HG02678 (cell line): ENCODE measurements at regions not wholly inside any gene's neighbourhood (a gene's known extent, or its start where the extent isn't known, plus 50 kb on each side); places are given as distances from the start of the nearest gene placed in this dataset.
"Not testable (repeated sequence)": the region's sequence is repeated elsewhere in the genome, so short reads cannot be mapped to it uniquely, and the experiment has no call there.

Source experiments
- ATAC-seq: cut with Tn5 transposase; IDR thresholded peaks from one replicate; pipeline ENCODE4 v1.9.1; 2021; ENCODE audit warnings: mild to moderate bottlenecking, moderate library complexity; ENCODE audit not compliant: unreplicated experiment

GRCh38 chr2:71926876-71927756, 220.5 kb downstream of the CYP26B1 start:
- ATAC-seq: no peak

GRCh38 chr2:71926089-71926447, 221.6 kb downstream of the CYP26B1 start:
- no peak for ATAC-seq

- ATAC-seq: no peak
Observed at GRCh38 chr2:71925268-71926088, 222.2 kb downstream of the CYP26B1 start.

- ATAC-seq: peak; percentile 73
Observed at GRCh38 chr2:71923887-71924533, 223.7 kb downstream of the CYP26B1 start.

- no peak for ATAC-seq
Observed at GRCh38 chr2:71923143-71923525, 224.5 kb downstream of the CYP26B1 start.

GRCh38 chr2:71922499-71923142, 225.0 kb downstream of the CYP26B1 start:
- ATAC-seq: no peak

GRCh38 chr2:71922091-71922490, 225.6 kb downstream of the CYP26B1 start:
- no peak for ATAC-seq

- ATAC-seq: not testable (repeated sequence)
Observed at GRCh38 chr2:71920819-71921218, 226.8 kb downstream of the CYP26B1 start.

- no peak for ATAC-seq
Observed at GRCh38 chr2:71919708-71920107, 228.0 kb downstream of the CYP26B1 start.

GRCh38 chr2:71910277-71910676, 237.4 kb downstream of the CYP26B1 start:
- ATAC-seq: no peak

- no peak for ATAC-seq
Observed at GRCh38 chr2:71908798-71909197, 238.9 kb downstream of the CYP26B1 start.

GRCh38 chr2:71907503-71907902, 240.2 kb downstream of the CYP26B1 start:
- ATAC-seq: no peak

- ATAC-seq: no peak
Observed at GRCh38 chr2:71906357-71906973, 241.2 kb downstream of the CYP26B1 start.

- no peak for ATAC-seq
Observed at GRCh38 chr2:71905205-71905604, 242.5 kb downstream of the CYP26B1 start.

GRCh38 chr2:71903841-71904240, 243.8 kb downstream of the CYP26B1 start:
- ATAC-seq: no peak

- no peak for ATAC-seq
Observed at GRCh38 chr2:71901466-71901865, 246.2 kb downstream of the CYP26B1 start.

- no peak for ATAC-seq
Observed at GRCh38 chr2:71898851-71899681, 248.6 kb downstream of the CYP26B1 start.

- no peak for ATAC-seq
Observed at GRCh38 chr2:71898375-71898774, 249.3 kb downstream of the CYP26B1 start.

GRCh38 chr2:71897836-71898235, 249.8 kb downstream of the CYP26B1 start:
- ATAC-seq: no peak

GRCh38 chr2:71897137-71897480, 250.6 kb downstream of the CYP26B1 start:
- ATAC-seq: no peak
